ENCODE measurements at regions not wholly inside any gene's neighbourhood (a gene's known extent, or its start where the extent isn't known, plus 50 kb on each side); places are given as distances from the start of the nearest gene placed in this dataset.

- TF ChIP-seq, protein P1, sequence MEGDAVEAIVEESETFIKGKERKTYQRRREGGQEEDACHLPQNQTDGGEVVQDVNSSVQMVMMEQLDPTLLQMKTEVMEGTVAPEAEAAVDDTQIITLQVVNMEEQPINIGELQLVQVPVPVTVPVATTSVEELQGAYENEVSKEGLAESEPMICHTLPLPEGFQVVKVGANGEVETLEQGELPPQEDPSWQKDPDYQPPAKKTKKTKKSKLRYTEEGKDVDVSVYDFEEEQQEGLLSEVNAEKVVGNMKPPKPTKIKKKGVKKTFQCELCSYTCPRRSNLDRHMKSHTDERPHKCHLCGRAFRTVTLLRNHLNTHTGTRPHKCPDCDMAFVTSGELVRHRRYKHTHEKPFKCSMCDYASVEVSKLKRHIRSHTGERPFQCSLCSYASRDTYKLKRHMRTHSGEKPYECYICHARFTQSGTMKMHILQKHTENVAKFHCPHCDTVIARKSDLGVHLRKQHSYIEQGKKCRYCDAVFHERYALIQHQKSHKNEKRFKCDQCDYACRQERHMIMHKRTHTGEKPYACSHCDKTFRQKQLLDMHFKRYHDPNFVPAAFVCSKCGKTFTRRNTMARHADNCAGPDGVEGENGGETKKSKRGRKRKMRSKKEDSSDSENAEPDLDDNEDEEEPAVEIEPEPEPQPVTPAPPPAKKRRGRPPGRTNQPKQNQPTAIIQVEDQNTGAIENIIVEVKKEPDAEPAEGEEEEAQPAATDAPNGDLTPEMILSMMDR (IDR thresholded peaks at IDR 0.05): no peak
- TF ChIP-seq POLR2AphosphoS5 (IDR thresholded peaks at IDR 0.05; ENCODE audit: low read depth, low read length): no peak
- TF ChIP-seq TCF7L2 (IDR thresholded peaks at IDR 0.05; ENCODE audit: low read depth, low read length): no peak
Measured at GRCh38 chr18:71252351-71252865, 963.6 kb downstream of the SOCS6 start.
